Ascending aorta (tissue), 2 donors: ENCODE measurements at regions not wholly inside any gene's neighbourhood (a gene's known extent, or its start where the extent isn't known, plus 50 kb on each side); places are given as distances from the start of the nearest gene placed in this dataset.

Experiments
- DNase-seq, 2 donors: peaks; one replicate each; pipeline ENCODE4 v3.0.0-alpha.2; 2019; ENCODE audit warnings: low spot score in 2 of 2
- H3K27ac ChIP-seq, 2 donors: fragments of 200-600 bp; sonication (generic); one replicate each; pipeline ENCODE4 v1.5.1; 2016 to 2017; ENCODE audit warnings: mild to moderate bottlenecking in 1 of 2
- H3K27me3 ChIP-seq: fragments of 200-600 bp; sonication (generic); one replicate; pipeline ENCODE4 v1.5.1; 2017
- H3K36me3 ChIP-seq, 2 donors: fragments of 200-600 bp; sonication (generic); one replicate each; pipeline ENCODE4 v1.5.1; 2016
- H3K4me1 ChIP-seq, 2 donors: fragments of 200-600 bp; sonication (generic); one replicate each; pipeline ENCODE4 v1.5.1; 2016 to 2017; ENCODE audit warnings: mild to moderate bottlenecking in 1 of 2
- H3K4me3 ChIP-seq, 2 donors: fragments of 200-600 bp; sonication (generic); one replicate each; pipeline ENCODE4 v1.5.1; 2016 to 2017; ENCODE audit warnings: mild to moderate bottlenecking in 1 of 2
- H3K9me3 ChIP-seq, 2 donors: fragments of 200-600 bp; sonication (generic); one replicate each; pipeline ENCODE4 v1.5.1; 2016
- CTCF ChIP-seq, 3 experiments: fragments of 200-600 bp in 2 of 3; fragments of 450-650 bp in 1 of 3; sonication (generic) in 2 of 3; IDR thresholded peaks; one replicate each; pipeline ENCODE4 v1.5.1; 2016 to 2019; ENCODE audit warnings: antibody characterized with exemption in 3 of 3, mild to moderate bottlenecking in 1 of 3, moderate library complexity in 1 of 3
- intact Hi-C: fragments of 100-400 bp; cut with DNase I; formaldehyde crosslinking; loops from one replicate; pipeline ENCODE4 v1.15.1; 2023

DNA sequence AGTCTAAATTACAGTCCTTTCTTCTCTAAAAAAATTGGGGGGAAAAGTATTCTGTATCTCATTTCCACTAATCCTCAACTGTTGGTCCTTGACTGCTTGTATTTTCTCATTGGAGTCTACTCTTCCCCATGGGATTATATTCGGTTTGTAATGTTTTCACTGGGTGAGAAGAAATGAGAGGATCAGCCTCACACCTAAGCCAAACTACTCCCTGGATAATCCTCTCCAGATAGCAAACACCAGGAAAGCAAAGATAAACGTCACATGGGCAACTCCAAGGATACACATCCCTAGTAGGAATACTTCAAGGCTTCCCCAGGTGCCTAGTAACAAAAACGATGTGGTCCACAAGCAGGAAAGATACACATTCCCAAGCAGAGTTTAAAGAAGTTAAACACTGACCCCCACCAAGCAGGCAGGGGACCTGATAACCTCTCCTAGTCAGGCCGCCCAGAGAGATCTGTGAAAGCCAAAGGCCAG lies 53.9 kb upstream of the SOX4 start:
- intact Hi-C loops = no loop called here
- no peaks in the 10 kb centered on the region for H3K27me3 ChIP-seq
- no peak for TF ChIP-seq CTCF (IDR thresholded peaks at IDR 0.05)
- peaks cover 0 to 5% of the 10 kb centered on the region in 2 donors for H3K9me3 ChIP-seq
- no peak for DNase-seq
- H3K4me3 ChIP-seq = no peak overlapping the region
- H3K27ac ChIP-seq = no peak overlapping the region
- H3K4me1 ChIP-seq = no peaks in the 10 kb centered on the region
- H3K36me3 ChIP-seq = no peaks in the 10 kb centered on the region
